GM23248 (cell line): ENCODE measurements at regions not wholly inside any gene's neighbourhood (a gene's known extent, or its start where the extent isn't known, plus 50 kb on each side); places are given as distances from the start of the nearest gene placed in this dataset.

ENCODE experiments used
- EZH2 ChIP-seq: fragments of 200-600 bp; sonication (generic); IDR thresholded peaks from 2 replicates; pipeline ENCODE4 v1.6.1; 2018; ENCODE audit warnings: antibody characterized with exemption, mild to moderate bottlenecking; ENCODE audit not compliant: insufficient read depth, poor library complexity, severe bottlenecking
- EZH2phosphoT487 ChIP-seq: fragments of 200-600 bp; sonication (generic); IDR thresholded peaks from 2 replicates; pipeline ENCODE4 v1.6.1; 2018; ENCODE audit warnings: antibody characterized with exemption, moderate library complexity, mild to moderate bottlenecking, low read depth; ENCODE audit not compliant: insufficient read depth

- no peak for TF ChIP-seq EZH2phosphoT487
- no peak for TF ChIP-seq EZH2
Observed at GRCh38 chr9:110081395-110081794, 126.6 kb downstream of the C9orf152 start.
